ENCODE measurements at regions not wholly inside any gene's neighbourhood (a gene's known extent, or its start where the extent isn't known, plus 50 kb on each side); places are given as distances from the start of the nearest gene placed in this dataset.

- Histone ChIP-seq H3K27me3 (ENCODE audit: control insufficient read depth in 2 of 2, insufficient read depth in 2 of 2, low read length in 2 of 2) (peaks cover 0 to 6% of the 10 kb centered on the region in 2 donors), H3K4me3 (ENCODE audit: low read length) (no peak overlapping the region), H3K36me3 (ENCODE audit: control insufficient read depth in 2 of 3, insufficient read depth in 3 of 3, low read length in 3 of 3) (no peaks in the 10 kb centered on the region), H3K4me1 (ENCODE audit: control insufficient read depth in 2 of 2, insufficient read depth in 2 of 2, low read length in 2 of 2) (no peaks in the 10 kb centered on the region), H3K27ac (ENCODE audit: low read depth, low read length) (no peak overlapping the region), H3K9me3 (ENCODE audit: control insufficient read depth in 2 of 3, low read length in 3 of 3) (no peaks in the 10 kb centered on the region)
- H3K27ac Mint-ChIP-seq: no peak overlapping the region
- H3K9me3 Mint-ChIP-seq: peaks cover 0 to 11% (median 4%) of the 10 kb centered on the region in 11 donors
- CTCF ChIA-PET: no interaction called here
- H3K36me3 Mint-ChIP-seq: no peaks in the 10 kb centered on the region
- intact Hi-C loops (cut with micrococcal nuclease): no loop called here
- POLR2A ChIA-PET: no interaction called here
- H3K27me3 Mint-ChIP-seq: peaks cover 15 to 52% (median 41%) of the 10 kb centered on the region in 5 donors
- no peak for ATAC-seq
- H3K4me3 Mint-ChIP-seq: no peak overlapping the region
- peaks cover 0 to 2% (median 0%) of the 10 kb centered on the region in 7 donors for H3K4me1 Mint-ChIP-seq
- no peak for DNase-seq
Measured at GRCh38 chr10:130637089-130637676, 501.0 kb downstream of the GLRX3 start.

GRCh38 chr10:130638991-130639390 lies 502.8 kb downstream of the GLRX3 start:
- H3K27ac ChIP-seq (ENCODE audit: low read depth, low read length): no peak overlapping the region
- intact Hi-C loops (cut with micrococcal nuclease): no loop called here
- Mint-ChIP-seq H3K27ac (no peak overlapping the region), H3K27me3 (peaks cover 15 to 47% (median 37%) of the 10 kb centered on the region in 5 donors), H3K36me3 (no peaks in the 10 kb centered on the region), H3K4me1 (peaks cover 0 to 2% (median 0%) of the 10 kb centered on the region in 7 donors), H3K9me3 (peaks cover 0 to 8% (median 4%) of the 10 kb centered on the region in 11 donors), H3K4me3 (no peak overlapping the region)
- peaks cover 0 to 6% of the 10 kb centered on the region in 2 donors for H3K27me3 ChIP-seq (ENCODE audit: control insufficient read depth in 2 of 2, insufficient read depth in 2 of 2, low read length in 2 of 2)
- ATAC-seq (peak; percentile 41), DNase-seq (no peak)
- H3K4me3 ChIP-seq (ENCODE audit: low read length): no peak overlapping the region
- no peaks in the 10 kb centered on the region for H3K4me1 ChIP-seq (ENCODE audit: control insufficient read depth in 2 of 2, insufficient read depth in 2 of 2, low read length in 2 of 2)
- H3K36me3 ChIP-seq (ENCODE audit: control insufficient read depth in 2 of 3, insufficient read depth in 3 of 3, low read length in 3 of 3): no peaks in the 10 kb centered on the region
- H3K9me3 ChIP-seq (ENCODE audit: control insufficient read depth in 2 of 3, low read length in 3 of 3): no peaks in the 10 kb centered on the region
- CTCF ChIA-PET: no interaction called here
- POLR2A ChIA-PET: no interaction called here

- no peaks in the 10 kb centered on the region for H3K36me3 Mint-ChIP-seq
- no peak overlapping the region for H3K27ac Mint-ChIP-seq
- POLR2A ChIA-PET: no interaction called here
- no peak overlapping the region for H3K4me3 ChIP-seq (ENCODE audit: low read length)
- DNase-seq (no peak), ATAC-seq (no peak)
- CTCF ChIA-PET: no interaction called here
- H3K4me3 Mint-ChIP-seq: no peak overlapping the region
- H3K27ac ChIP-seq (ENCODE audit: low read depth, low read length): no peak overlapping the region
- H3K36me3 ChIP-seq (ENCODE audit: control insufficient read depth in 2 of 3, insufficient read depth in 3 of 3, low read length in 3 of 3): no peaks in the 10 kb centered on the region
- no peaks in the 10 kb centered on the region for H3K9me3 ChIP-seq (ENCODE audit: control insufficient read depth in 2 of 3, low read length in 3 of 3)
- no peaks in the 10 kb centered on the region for H3K4me1 ChIP-seq (ENCODE audit: control insufficient read depth in 2 of 2, insufficient read depth in 2 of 2, low read length in 2 of 2)
- intact Hi-C loops (cut with micrococcal nuclease): no loop called here
- H3K27me3 ChIP-seq (ENCODE audit: control insufficient read depth in 2 of 2, insufficient read depth in 2 of 2, low read length in 2 of 2): no peaks in the 10 kb centered on the region
- H3K4me1 Mint-ChIP-seq: peaks cover 0 to 1% (median 0%) of the 10 kb centered on the region in 7 donors
- peaks cover 0 to 9% (median 0%) of the 10 kb centered on the region in 11 donors for H3K9me3 Mint-ChIP-seq
- H3K27me3 Mint-ChIP-seq: peaks cover 0 to 13% (median 10%) of the 10 kb centered on the region in 5 donors
Measured at GRCh38 chr10:130642926-130643325, 506.7 kb downstream of the GLRX3 start.

- H3K9me3 ChIP-seq (ENCODE audit: control insufficient read depth in 2 of 3, low read length in 3 of 3): no peaks in the 10 kb centered on the region
- no peaks in the 10 kb centered on the region for H3K36me3 ChIP-seq (ENCODE audit: control insufficient read depth in 2 of 3, insufficient read depth in 3 of 3, low read length in 3 of 3)
- no peak overlapping the region for H3K27ac Mint-ChIP-seq
- peaks cover 0 to 5% (median 4%) of the 10 kb centered on the region in 5 donors for H3K27me3 Mint-ChIP-seq
- ATAC-seq (no peak), DNase-seq (no peak)
- no peak overlapping the region for H3K4me3 Mint-ChIP-seq
- peaks cover 0 to 1% (median 0%) of the 10 kb centered on the region in 7 donors for H3K4me1 Mint-ChIP-seq
- H3K4me3 ChIP-seq (ENCODE audit: low read length): no peak overlapping the region
- no peaks in the 10 kb centered on the region for H3K4me1 ChIP-seq (ENCODE audit: control insufficient read depth in 2 of 2, insufficient read depth in 2 of 2, low read length in 2 of 2)
- peaks cover 0 to 14% (median 3%) of the 10 kb centered on the region in 11 donors for H3K9me3 Mint-ChIP-seq
- no peaks in the 10 kb centered on the region for H3K27me3 ChIP-seq (ENCODE audit: control insufficient read depth in 2 of 2, insufficient read depth in 2 of 2, low read length in 2 of 2)
- CTCF ChIA-PET: no interaction called here
- POLR2A ChIA-PET: no interaction called here
- no peak overlapping the region for H3K27ac ChIP-seq (ENCODE audit: low read depth, low read length)
- H3K36me3 Mint-ChIP-seq: no peaks in the 10 kb centered on the region
- intact Hi-C loops (cut with micrococcal nuclease): no loop called here
Measured at GRCh38 chr10:130647341-130647740, 511.1 kb downstream of the GLRX3 start.

- ATAC-seq: no peak
- Histone ChIP-seq H3K4me3 (ENCODE audit: low read length) (no peak overlapping the region), H3K27me3 (ENCODE audit: control insufficient read depth in 2 of 2, insufficient read depth in 2 of 2, low read length in 2 of 2) (no peaks in the 10 kb centered on the region), H3K36me3 (ENCODE audit: control insufficient read depth in 2 of 3, insufficient read depth in 3 of 3, low read length in 3 of 3) (no peaks in the 10 kb centered on the region), H3K27ac (ENCODE audit: low read depth, low read length) (no peak overlapping the region), H3K4me1 (ENCODE audit: control insufficient read depth in 2 of 2, insufficient read depth in 2 of 2, low read length in 2 of 2) (no peaks in the 10 kb centered on the region), H3K9me3 (ENCODE audit: control insufficient read depth in 2 of 3, low read length in 3 of 3) (no peaks in the 10 kb centered on the region)
- ChIA-PET CTCF (no interaction called here), POLR2A (no interaction called here)
- intact Hi-C loops (cut with micrococcal nuclease): no loop called here
- H3K4me1 Mint-ChIP-seq: peaks cover 0 to 1% (median 0%) of the 10 kb centered on the region in 7 donors
- no peaks in the 10 kb centered on the region for H3K36me3 Mint-ChIP-seq
- no peak overlapping the region for H3K27ac Mint-ChIP-seq
- H3K27me3 Mint-ChIP-seq: peaks cover 0 to 5% (median 0%) of the 10 kb centered on the region in 5 donors
- peaks cover 0 to 14% (median 1%) of the 10 kb centered on the region in 11 donors for H3K9me3 Mint-ChIP-seq
- DNase-seq: no peak
- no peak overlapping the region for H3K4me3 Mint-ChIP-seq
Measured at GRCh38 chr10:130648807-130649206, 512.6 kb downstream of the GLRX3 start.

- no peaks in the 10 kb centered on the region for H3K9me3 ChIP-seq (ENCODE audit: control insufficient read depth in 2 of 3, low read length in 3 of 3)
- no peak overlapping the region for H3K27ac ChIP-seq (ENCODE audit: low read depth, low read length)
- Mint-ChIP-seq H3K4me3 (no peak overlapping the region), H3K27ac (no peak overlapping the region), H3K4me1 (peaks cover 0 to 2% (median 0%) of the 10 kb centered on the region in 7 donors), H3K36me3 (no peaks in the 10 kb centered on the region), H3K9me3 (peaks cover 0 to 9% (median 2%) of the 10 kb centered on the region in 11 donors), H3K27me3 (peaks cover 0 to 5% (median 4%) of the 10 kb centered on the region in 5 donors)
- DNase-seq (no peak), ATAC-seq (no peak)
- ChIA-PET CTCF (no interaction called here), POLR2A (no interaction called here)
- H3K27me3 ChIP-seq (ENCODE audit: control insufficient read depth in 2 of 2, insufficient read depth in 2 of 2, low read length in 2 of 2): no peaks in the 10 kb centered on the region
- intact Hi-C loops (cut with micrococcal nuclease): no loop called here
- H3K36me3 ChIP-seq (ENCODE audit: control insufficient read depth in 2 of 3, insufficient read depth in 3 of 3, low read length in 3 of 3): no peaks in the 10 kb centered on the region
- H3K4me3 ChIP-seq (ENCODE audit: low read length): no peak overlapping the region
- H3K4me1 ChIP-seq (ENCODE audit: control insufficient read depth in 2 of 2, insufficient read depth in 2 of 2, low read length in 2 of 2): no peaks in the 10 kb centered on the region
Measured at GRCh38 chr10:130652544-130652943, 516.4 kb downstream of the GLRX3 start.

- H3K36me3 Mint-ChIP-seq: no peaks in the 10 kb centered on the region
- no peaks in the 10 kb centered on the region for H3K36me3 ChIP-seq (ENCODE audit: control insufficient read depth in 2 of 3, insufficient read depth in 3 of 3, low read length in 3 of 3)
- intact Hi-C loops (cut with micrococcal nuclease): no loop called here
- H3K27ac ChIP-seq (ENCODE audit: low read depth, low read length): no peak overlapping the region
- no peak for DNase-seq
- H3K4me3 ChIP-seq (ENCODE audit: low read length): no peak overlapping the region
- peaks cover 0 to 6% (median 2%) of the 10 kb centered on the region in 11 donors for H3K9me3 Mint-ChIP-seq
- H3K4me3 Mint-ChIP-seq: no peak overlapping the region
- ChIA-PET CTCF (no interaction called here), POLR2A (no interaction called here)
- H3K4me1 ChIP-seq (ENCODE audit: control insufficient read depth in 2 of 2, insufficient read depth in 2 of 2, low read length in 2 of 2): no peaks in the 10 kb centered on the region
- peaks cover 0 to 2% (median 0%) of the 10 kb centered on the region in 7 donors for H3K4me1 Mint-ChIP-seq
- no peak overlapping the region for H3K27ac Mint-ChIP-seq
- H3K9me3 ChIP-seq (ENCODE audit: control insufficient read depth in 2 of 3, low read length in 3 of 3): no peaks in the 10 kb centered on the region
- H3K27me3 ChIP-seq (ENCODE audit: control insufficient read depth in 2 of 2, insufficient read depth in 2 of 2, low read length in 2 of 2): no peaks in the 10 kb centered on the region
- peaks cover 0 to 4% (median 4%) of the 10 kb centered on the region in 5 donors for H3K27me3 Mint-ChIP-seq
- ATAC-seq: no peak
Measured at GRCh38 chr10:130652964-130653578, 516.9 kb downstream of the GLRX3 start.
